ENCODE measurements at regions not wholly inside any gene's neighbourhood (a gene's known extent, or its start where the extent isn't known, plus 50 kb on each side); places are given as distances from the start of the nearest gene placed in this dataset.

DNA sequence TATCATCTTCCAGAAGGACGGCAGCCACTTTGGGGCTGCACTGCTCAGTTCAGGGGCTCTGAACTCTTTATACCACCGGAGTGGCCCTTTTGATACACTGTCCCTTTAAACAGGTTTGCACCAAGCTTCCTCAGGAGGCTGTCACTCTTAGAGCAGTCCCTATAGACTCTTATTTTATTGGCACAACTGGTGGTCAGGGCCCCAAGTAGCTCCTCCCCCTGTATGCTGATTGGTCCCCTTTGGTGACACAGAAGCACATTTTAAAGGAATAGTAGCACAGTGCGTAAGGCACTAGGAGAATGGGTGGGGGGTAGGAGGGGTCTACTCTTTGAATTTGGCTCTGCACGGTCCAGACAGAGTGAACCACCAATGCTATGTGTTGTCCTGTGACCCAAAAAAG lies 122.6 kb upstream of the MLN start:
- Histone ChIP-seq H3K36me3 (ENCODE audit: insufficient read depth, low read length) (no peaks in the 10 kb centered on the region), H3K4me1 (ENCODE audit: insufficient read depth, low read length, poor library complexity, severe bottlenecking) (no peaks in the 10 kb centered on the region), H3K4me3 (ENCODE audit: low read depth, low read length, poor library complexity, severe bottlenecking) (no peak overlapping the region), H3K79me2 (ENCODE audit: insufficient read depth, low read depth, low read length) (no peaks in the 10 kb centered on the region), H2AFZ (ENCODE audit: low read length) (no peak overlapping the region), H3K9me3 (ENCODE audit: low read length) (no peaks in the 10 kb centered on the region), H3K9me2 (ENCODE audit: insufficient read depth, low read length) (no peaks in the 10 kb centered on the region), H3K4me2 (ENCODE audit: low read length) (no peak overlapping the region), H3K27ac (ENCODE audit: low read depth, low read length, poor library complexity, severe bottlenecking) (no peak overlapping the region), H4K20me1 (ENCODE audit: insufficient read depth, low read length) (no peaks in the 10 kb centered on the region)
- no peak for TF ChIP-seq CTCF (conservative IDR thresholded peaks at IDR 0.05; ENCODE audit: low read length)
- ChIA-PET POLR2A (no interaction called here), CTCF (ENCODE audit: unreplicated experiment) (no interaction called here)
- BruUV-seq (replicated peaks), result no TSS peak
- DNase-seq (ENCODE audit: low spot score), result peak; percentile 51
- intact Hi-C loops (cut with micrococcal nuclease; ENCODE audit: unreplicated experiment), result no loop called here

DNA sequence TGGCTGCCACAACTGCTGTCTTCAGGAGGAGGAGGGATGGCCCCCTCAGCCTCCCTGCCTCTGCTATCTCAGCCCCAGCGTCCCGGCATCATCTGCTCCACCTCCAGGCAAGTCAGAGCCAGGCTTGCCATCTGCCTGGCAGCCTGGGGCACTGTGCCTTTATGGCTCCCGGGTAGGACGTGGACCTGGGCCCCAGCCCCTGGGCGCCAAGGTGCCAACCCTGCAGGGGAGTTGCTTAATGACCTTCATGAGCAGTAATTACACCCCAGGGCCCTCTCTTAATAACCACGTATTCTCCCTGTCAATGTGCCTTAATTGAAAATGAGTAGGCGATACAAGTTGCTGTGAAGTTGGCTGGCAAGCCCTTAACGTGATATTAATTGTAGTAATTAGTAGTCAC lies 122.1 kb upstream of the MLN start:
- no peaks in the 10 kb centered on the region for H3K79me2 ChIP-seq (ENCODE audit: insufficient read depth, low read depth, low read length)
- no peaks in the 10 kb centered on the region for H4K20me1 ChIP-seq (ENCODE audit: insufficient read depth, low read length)
- no TSS peak for BruUV-seq (replicated peaks)
- no peaks in the 10 kb centered on the region for H3K9me2 ChIP-seq (ENCODE audit: insufficient read depth, low read length)
- POLR2A ChIA-PET, result no interaction called here
- CTCF ChIA-PET (ENCODE audit: unreplicated experiment), result no interaction called here
- TF ChIP-seq EZH2phosphoT487 (IDR thresholded peaks at IDR 0.05; ENCODE audit: borderline replicate concordance, low read depth, low read length) (no peak), CTCF (conservative IDR thresholded peaks at IDR 0.05; ENCODE audit: low read length) (no peak)
- no peaks in the 10 kb centered on the region for H3K9me3 ChIP-seq (ENCODE audit: low read length)
- H3K4me3 ChIP-seq (ENCODE audit: low read depth, low read length, poor library complexity, severe bottlenecking), result no peak overlapping the region
- no peak overlapping the region for H2AFZ ChIP-seq (ENCODE audit: low read length)
- no peak overlapping the region for H3K4me2 ChIP-seq (ENCODE audit: low read length)
- intact Hi-C loops (cut with micrococcal nuclease; ENCODE audit: unreplicated experiment), result no loop called here
- H3K36me3 ChIP-seq (ENCODE audit: insufficient read depth, low read length), result no peaks in the 10 kb centered on the region
- no peak for DNase-seq (ENCODE audit: low spot score)
- H3K27ac ChIP-seq (ENCODE audit: low read depth, low read length, poor library complexity, severe bottlenecking), result no peak overlapping the region
- no peaks in the 10 kb centered on the region for H3K4me1 ChIP-seq (ENCODE audit: insufficient read depth, low read length, poor library complexity, severe bottlenecking)

DNA sequence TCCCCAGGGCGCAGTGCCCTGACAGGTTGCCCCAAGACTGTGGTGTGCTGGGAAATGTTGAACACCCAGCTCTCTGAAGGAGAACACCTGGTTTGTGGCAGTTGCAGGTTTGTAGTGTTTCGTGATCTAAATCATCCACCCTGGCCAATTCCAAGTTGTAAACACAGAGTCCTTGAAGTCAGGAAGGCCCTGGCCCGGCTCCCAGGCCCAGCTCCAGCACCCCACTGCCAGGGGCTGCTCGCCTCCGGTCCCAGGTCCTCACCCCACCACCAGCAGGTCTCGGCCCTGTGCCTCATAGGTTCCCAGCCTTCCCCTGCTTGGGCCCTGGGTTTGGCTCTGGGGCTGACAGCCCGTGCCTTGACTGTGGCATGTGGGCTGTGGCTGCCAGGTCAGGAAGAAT lies 121.4 kb upstream of the MLN start:
- no peak overlapping the region for H2AFZ ChIP-seq (ENCODE audit: low read length)
- CTCF ChIA-PET (ENCODE audit: unreplicated experiment), result no interaction called here
- TF ChIP-seq EZH2phosphoT487 (IDR thresholded peaks at IDR 0.05; ENCODE audit: borderline replicate concordance, low read depth, low read length) (no peak), CTCF (conservative IDR thresholded peaks at IDR 0.05; ENCODE audit: low read length) (no peak)
- H3K36me3 ChIP-seq (ENCODE audit: insufficient read depth, low read length), result no peaks in the 10 kb centered on the region
- no TSS peak for BruUV-seq (replicated peaks)
- intact Hi-C loops (cut with micrococcal nuclease; ENCODE audit: unreplicated experiment), result no loop called here
- POLR2A ChIA-PET, result no interaction called here
- no peak overlapping the region for H3K4me2 ChIP-seq (ENCODE audit: low read length)
- no peak overlapping the region for H3K27ac ChIP-seq (ENCODE audit: low read depth, low read length, poor library complexity, severe bottlenecking)
- H3K4me1 ChIP-seq (ENCODE audit: insufficient read depth, low read length, poor library complexity, severe bottlenecking), result no peaks in the 10 kb centered on the region
- H3K79me2 ChIP-seq (ENCODE audit: insufficient read depth, low read depth, low read length), result no peaks in the 10 kb centered on the region
- no peaks in the 10 kb centered on the region for H4K20me1 ChIP-seq (ENCODE audit: insufficient read depth, low read length)
- no peak for DNase-seq (ENCODE audit: low spot score)
- H3K9me3 ChIP-seq (ENCODE audit: low read length), result no peaks in the 10 kb centered on the region
- H3K9me2 ChIP-seq (ENCODE audit: insufficient read depth, low read length), result no peaks in the 10 kb centered on the region
- H3K4me3 ChIP-seq (ENCODE audit: low read depth, low read length, poor library complexity, severe bottlenecking), result no peak overlapping the region
